ENCODE measurements at regions not wholly inside any gene's neighbourhood (a gene's known extent, or its start where the extent isn't known, plus 50 kb on each side); places are given as distances from the start of the nearest gene placed in this dataset.

DNA sequence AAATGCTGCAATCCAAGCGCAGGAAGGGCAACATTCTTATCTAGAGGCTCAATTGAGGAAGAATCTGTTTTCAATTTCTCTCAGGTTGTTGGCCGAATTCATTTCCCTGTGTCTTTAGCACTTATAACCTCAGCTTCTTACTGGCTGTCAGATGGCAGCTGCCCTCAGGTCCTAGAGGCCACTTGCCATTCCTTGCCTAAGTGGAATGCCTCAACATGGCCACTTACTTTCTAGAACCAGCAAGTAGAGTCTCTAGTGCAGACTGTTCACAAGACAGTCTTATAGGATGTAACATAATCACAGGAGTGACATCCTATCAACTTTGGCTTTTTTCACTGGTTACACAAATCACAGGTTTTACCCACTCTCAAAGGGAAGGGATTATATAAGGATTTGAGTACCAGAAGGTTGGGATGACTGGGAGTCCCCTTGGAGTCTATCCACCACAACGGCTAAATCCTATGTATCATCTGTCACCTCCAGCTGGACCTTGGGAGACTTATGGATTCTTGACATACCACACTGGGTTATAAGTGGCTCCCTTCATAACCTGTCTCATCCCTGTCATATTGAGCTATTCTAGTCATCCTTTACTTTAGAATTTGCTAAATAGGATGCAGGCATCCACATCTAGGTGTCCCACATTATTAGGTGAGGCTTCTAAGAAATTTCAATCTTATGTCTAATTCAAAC, 297.9 kb upstream of the CTSO start:
- no TSS peak for BruUV-seq (replicated peaks)
- no peak overlapping the region for H3K14ac ChIP-seq (replicated peaks; ENCODE audit: low read depth, low read length)
- 83% methylated on average over 2 of the region's 3 CpGs; no CpG with 5 or more reads in 1 of the 2 experiments for WGBS, 2 experiments (ENCODE audit: extremely low coverage in 2 of 2, insufficient read length in 1 of 2)
- H3K23ac ChIP-seq (ENCODE audit: low read depth, low read length) = no peak overlapping the region
- H4K8ac ChIP-seq (ENCODE audit: low read depth in 2 of 2, low read length in 2 of 2) = no peak overlapping the region
- dilution Hi-C loops (cut with HindIII; ENCODE audit: low sequenced_read_pairs, unreplicated experiment) = no loop called here
- no peak overlapping the region for H2AFZ ChIP-seq (replicated peaks; ENCODE audit: low read length, poor library complexity)
- no peak overlapping the region for H2BK20ac ChIP-seq (ENCODE audit: low read depth, low read length)
- no peaks in the 10 kb centered on the region for H4K20me1 ChIP-seq (ENCODE audit: insufficient read depth, low read length)
- no peak overlapping the region for H2AK5ac ChIP-seq (ENCODE audit: low read depth, low read length)
- no peak overlapping the region for H4K91ac ChIP-seq (ENCODE audit: insufficient read depth, low read depth, low read length)
- H3K79me1 ChIP-seq (ENCODE audit: low read depth in 1 of 2, low read length in 2 of 2) = no peaks in the 10 kb centered on the region
- intact Hi-C loops (cut with micrococcal nuclease) = no loop called here
- no peak overlapping the region for H3K4me3 ChIP-seq (ENCODE audit: insufficient read depth, low read depth, low read length)
- TF ChIP-seq CHD1 (IDR thresholded peaks at IDR 0.05; ENCODE audit: low read depth, low read length) = no peak
- TF ChIP-seq MAFK (IDR thresholded peaks at IDR 0.05; ENCODE audit: low read depth, low read length) = no peak
- no peak for TF ChIP-seq SMC3 (IDR thresholded peaks at IDR 0.05; ENCODE audit: low read depth, low read length)
- no peak for TF ChIP-seq USF2 (IDR thresholded peaks at IDR 0.05; ENCODE audit: low read depth, low read length)
- CTCF ChIA-PET = no interaction called here
- in situ Hi-C loops (cut with MboI; ENCODE audit: low sequenced_read_pairs) = no loop called here
- H2BK120ac ChIP-seq (ENCODE audit: low read depth, low read length) = no peak overlapping the region
- H2BK15ac ChIP-seq (ENCODE audit: low read depth, low read length) = no peak overlapping the region
- no peaks in the 10 kb centered on the region for H3K36me3 ChIP-seq (ENCODE audit: control insufficient read depth, insufficient read depth, low read length)
- no peak overlapping the region for H4K5ac ChIP-seq (ENCODE audit: low read depth, low read length)
- DNase-seq (no peak), ATAC-seq (ENCODE audit: low read depth) (no peak)
- H2BK5ac ChIP-seq (ENCODE audit: low read depth, low read length, poor library complexity, severe bottlenecking) = no peak overlapping the region
- H3K56ac ChIP-seq (ENCODE audit: extremely low read depth, insufficient read depth, low read length) = no peak overlapping the region
- no peak overlapping the region for H3K18ac ChIP-seq (ENCODE audit: low read depth, low read length)
- no peaks in the 10 kb centered on the region for H3K27me3 ChIP-seq (ENCODE audit: control insufficient read depth, insufficient read depth, low read length)
- 0 out of 2 replicates have a peak, but pooled peaks cover 2% of the 10 kb centered on the region for H3K4me1 ChIP-seq (ENCODE audit: control insufficient read depth, insufficient read depth, low read length)
- no peak overlapping the region for H3K4me2 ChIP-seq (ENCODE audit: low read depth, low read length)
- H3K4ac ChIP-seq (ENCODE audit: low read depth, low read length) = no peak overlapping the region
- no peak overlapping the region for H3K27ac ChIP-seq (ENCODE audit: insufficient read depth, low read length)
- no peaks in the 10 kb centered on the region for H3K9me3 ChIP-seq (ENCODE audit: control insufficient read depth, insufficient read depth, low read length)
- H3K9ac ChIP-seq (ENCODE audit: low read depth, low read length) = no peak overlapping the region
- H3K9me1 ChIP-seq (ENCODE audit: insufficient read depth, low read length) = no peaks in the 10 kb centered on the region
- H2AK9ac ChIP-seq (replicated peaks; ENCODE audit: low read depth, low read length, poor library complexity) = no peak overlapping the region
- POLR2A ChIA-PET (ENCODE audit: unreplicated experiment) = no interaction called here
